ENCODE measurements at regions not wholly inside any gene's neighbourhood (a gene's known extent, or its start where the extent isn't known, plus 50 kb on each side); places are given as distances from the start of the nearest gene placed in this dataset.

- peaks cover 4% of the 10 kb centered on the region for H3K27me3 Mint-ChIP-seq
- H3K9me3 Mint-ChIP-seq: no peaks in the 10 kb centered on the region
These were observed 414.8 kb downstream of the HRH4 start for GRCh38 chr18:24875286-24875685.

GRCh38 chr18:24875777-24876176, 415.3 kb downstream of the HRH4 start:
- H3K36me3 Mint-ChIP-seq (ENCODE audit: low read depth): no peaks in the 10 kb centered on the region
- no peaks in the 10 kb centered on the region for H3K4me1 Mint-ChIP-seq (ENCODE audit: low read depth)

More at GRCh38 chr18:24875286-24875685, 414.8 kb downstream of the HRH4 start:
- Mint-ChIP-seq H3K4me1 (ENCODE audit: low read depth) (no peaks in the 10 kb centered on the region), H3K27ac (no peak overlapping the region), H3K36me3 (ENCODE audit: low read depth) (no peaks in the 10 kb centered on the region), H3K4me3 (no peak overlapping the region)
- DNase-seq: no peak

GRCh38 chr18:24876266-24876665, 415.8 kb downstream of the HRH4 start:
- no peaks in the 10 kb centered on the region for H3K36me3 Mint-ChIP-seq (ENCODE audit: low read depth)
- H3K27ac Mint-ChIP-seq: no peak overlapping the region
- peaks cover 4% of the 10 kb centered on the region for H3K27me3 Mint-ChIP-seq
- H3K9me3 Mint-ChIP-seq: no peaks in the 10 kb centered on the region
- H3K4me1 Mint-ChIP-seq (ENCODE audit: low read depth): no peaks in the 10 kb centered on the region
- no peak for DNase-seq
- H3K4me3 Mint-ChIP-seq: no peak overlapping the region

More at GRCh38 chr18:24875777-24876176, 415.3 kb downstream of the HRH4 start:
- Mint-ChIP-seq H3K9me3 (no peaks in the 10 kb centered on the region), H3K4me3 (no peak overlapping the region), H3K27ac (no peak overlapping the region), H3K27me3 (peaks cover 4% of the 10 kb centered on the region)
- no peak for DNase-seq

- H3K9me3 Mint-ChIP-seq: no peaks in the 10 kb centered on the region
- H3K4me3 Mint-ChIP-seq: no peak overlapping the region
- no peaks in the 10 kb centered on the region for H3K4me1 Mint-ChIP-seq (ENCODE audit: low read depth)
- H3K27ac Mint-ChIP-seq: no peak overlapping the region
- H3K27me3 Mint-ChIP-seq: peaks cover 4% of the 10 kb centered on the region
- no peaks in the 10 kb centered on the region for H3K36me3 Mint-ChIP-seq (ENCODE audit: low read depth)
- DNase-seq: no peak
These were observed 416.6 kb downstream of the HRH4 start for GRCh38 chr18:24877066-24877465.

GRCh38 chr18:24877546-24877945, 417.1 kb downstream of the HRH4 start:
- Mint-ChIP-seq H3K9me3 (no peaks in the 10 kb centered on the region), H3K4me3 (no peak overlapping the region), H3K4me1 (ENCODE audit: low read depth) (no peaks in the 10 kb centered on the region), H3K27ac (no peak overlapping the region), H3K27me3 (peaks cover 4% of the 10 kb centered on the region), H3K36me3 (ENCODE audit: low read depth) (no peaks in the 10 kb centered on the region)
- DNase-seq: no peak

- Mint-ChIP-seq H3K9me3 (no peaks in the 10 kb centered on the region), H3K27ac (no peak overlapping the region), H3K4me3 (no peak overlapping the region), H3K4me1 (ENCODE audit: low read depth) (no peaks in the 10 kb centered on the region), H3K36me3 (ENCODE audit: low read depth) (no peaks in the 10 kb centered on the region), H3K27me3 (peaks cover 4% of the 10 kb centered on the region)
- DNase-seq: no peak
These were observed 417.9 kb downstream of the HRH4 start for GRCh38 chr18:24878289-24878688.

GRCh38 chr18:24885276-24885675, 424.8 kb downstream of the HRH4 start:
- H3K4me1 Mint-ChIP-seq (ENCODE audit: low read depth): no peaks in the 10 kb centered on the region
- no peaks in the 10 kb centered on the region for H3K36me3 Mint-ChIP-seq (ENCODE audit: low read depth)
- DNase-seq: no peak
- no peak overlapping the region for H3K27ac Mint-ChIP-seq
- no peak overlapping the region for H3K4me3 Mint-ChIP-seq
- no peaks in the 10 kb centered on the region for H3K27me3 Mint-ChIP-seq
- H3K9me3 Mint-ChIP-seq: no peaks in the 10 kb centered on the region

GRCh38 chr18:24894880-24895279, 434.4 kb downstream of the HRH4 start:
- no peaks in the 10 kb centered on the region for H3K4me1 Mint-ChIP-seq (ENCODE audit: low read depth)
- H3K27ac Mint-ChIP-seq: no peak overlapping the region
- H3K4me3 Mint-ChIP-seq: no peak overlapping the region
- no peaks in the 10 kb centered on the region for H3K36me3 Mint-ChIP-seq (ENCODE audit: low read depth)
- H3K27me3 Mint-ChIP-seq: no peaks in the 10 kb centered on the region
- no peaks in the 10 kb centered on the region for H3K9me3 Mint-ChIP-seq
- DNase-seq: no peak

GRCh38 chr18:24897461-24897860, 437.0 kb downstream of the HRH4 start:
- H3K4me1 Mint-ChIP-seq (ENCODE audit: low read depth): no peaks in the 10 kb centered on the region
- H3K27ac Mint-ChIP-seq: no peak overlapping the region
- H3K9me3 Mint-ChIP-seq: peaks cover 8% of the 10 kb centered on the region
- H3K27me3 Mint-ChIP-seq: peaks cover 3% of the 10 kb centered on the region
- no peak overlapping the region for H3K4me3 Mint-ChIP-seq
- H3K36me3 Mint-ChIP-seq (ENCODE audit: low read depth): no peaks in the 10 kb centered on the region
- DNase-seq: no peak

GRCh38 chr18:24910221-24910620, 441.7 kb downstream of the ZNF521 start:
- H3K4me3 Mint-ChIP-seq: no peak overlapping the region
- no peaks in the 10 kb centered on the region for H3K9me3 Mint-ChIP-seq
- H3K27ac Mint-ChIP-seq: no peak overlapping the region
- H3K4me1 Mint-ChIP-seq (ENCODE audit: low read depth): no peaks in the 10 kb centered on the region
- H3K27me3 Mint-ChIP-seq: no peaks in the 10 kb centered on the region
- no peak for DNase-seq
- H3K36me3 Mint-ChIP-seq (ENCODE audit: low read depth): no peaks in the 10 kb centered on the region

- Mint-ChIP-seq H3K27me3 (no peaks in the 10 kb centered on the region), H3K27ac (no peak overlapping the region), H3K9me3 (no peaks in the 10 kb centered on the region)
These were observed 438.3 kb downstream of the ZNF521 start for GRCh38 chr18:24913507-24914170.

GRCh38 chr18:24914171-24914525, 437.8 kb downstream of the ZNF521 start:
- Mint-ChIP-seq H3K9me3 (no peaks in the 10 kb centered on the region), H3K27me3 (no peaks in the 10 kb centered on the region), H3K4me3 (no peak overlapping the region), H3K36me3 (ENCODE audit: low read depth) (no peaks in the 10 kb centered on the region), H3K27ac (no peak overlapping the region), H3K4me1 (ENCODE audit: low read depth) (no peaks in the 10 kb centered on the region)
- DNase-seq: no peak

More at GRCh38 chr18:24913507-24914170, 438.3 kb downstream of the ZNF521 start:
- DNase-seq: no peak
- Mint-ChIP-seq H3K36me3 (ENCODE audit: low read depth) (no peaks in the 10 kb centered on the region), H3K4me3 (no peak overlapping the region), H3K4me1 (ENCODE audit: low read depth) (no peaks in the 10 kb centered on the region)

GRCh38 chr18:24914685-24915084, 437.3 kb downstream of the ZNF521 start:
- H3K27ac Mint-ChIP-seq: no peak overlapping the region
- H3K9me3 Mint-ChIP-seq: no peaks in the 10 kb centered on the region
- no peak overlapping the region for H3K4me3 Mint-ChIP-seq
- H3K36me3 Mint-ChIP-seq (ENCODE audit: low read depth): no peaks in the 10 kb centered on the region
- no peak for DNase-seq
- H3K4me1 Mint-ChIP-seq (ENCODE audit: low read depth): no peaks in the 10 kb centered on the region
- no peaks in the 10 kb centered on the region for H3K27me3 Mint-ChIP-seq

- Mint-ChIP-seq H3K27ac (no peak overlapping the region), H3K36me3 (ENCODE audit: low read depth) (no peaks in the 10 kb centered on the region), H3K9me3 (no peaks in the 10 kb centered on the region), H3K4me3 (no peak overlapping the region), H3K4me1 (ENCODE audit: low read depth) (no peaks in the 10 kb centered on the region), H3K27me3 (no peaks in the 10 kb centered on the region)
- no peak for DNase-seq
These were observed 436.4 kb downstream of the ZNF521 start for GRCh38 chr18:24915547-24915946.

GRCh38 chr18:24917767-24918166, 434.2 kb downstream of the ZNF521 start:
- Mint-ChIP-seq H3K27me3 (no peaks in the 10 kb centered on the region), H3K4me3 (no peak overlapping the region), H3K36me3 (ENCODE audit: low read depth) (no peaks in the 10 kb centered on the region), H3K4me1 (ENCODE audit: low read depth) (no peaks in the 10 kb centered on the region), H3K27ac (no peak overlapping the region), H3K9me3 (no peaks in the 10 kb centered on the region)
- no peak for DNase-seq

- H3K9me3 Mint-ChIP-seq: no peaks in the 10 kb centered on the region
- H3K4me3 Mint-ChIP-seq: no peak overlapping the region
- H3K27ac Mint-ChIP-seq: no peak overlapping the region
- no peaks in the 10 kb centered on the region for H3K36me3 Mint-ChIP-seq (ENCODE audit: low read depth)
- H3K4me1 Mint-ChIP-seq (ENCODE audit: low read depth): no peaks in the 10 kb centered on the region
- no peaks in the 10 kb centered on the region for H3K27me3 Mint-ChIP-seq
- DNase-seq: no peak
These were observed 433.7 kb downstream of the ZNF521 start for GRCh38 chr18:24918257-24918656.
